Keratinocyte (primary cell): ENCODE measurements at regions not wholly inside any gene's neighbourhood (a gene's known extent, or its start where the extent isn't known, plus 50 kb on each side); places are given as distances from the start of the nearest gene placed in this dataset.

Source experiments
- DNase-seq: peaks from one replicate; pipeline ENCODE4 v3.0.0-alpha.2; 2011; ENCODE audit warnings: low read depth, missing footprints, low spot score
- FAIRE-seq: peaks from 2 replicates; lab custom pipeline; 2011; peaks lifted over from hg19 to GRCh38; lab: Jason Lieb, UNC
- H2AFZ ChIP-seq: 2 replicates; pipeline ENCODE4 v1.6.0; 2012; ENCODE audit warnings: low read length, control low read depth, inconsistent platforms; ENCODE audit not compliant: control insufficient read depth
- H3K27ac ChIP-seq: 2 replicates; pipeline ENCODE4 v1.5.1; 2011; ENCODE audit warnings: low read length; ENCODE audit not compliant: control insufficient read depth, insufficient read depth
- H3K27me3 ChIP-seq: 3 replicates; pipeline ENCODE4 v1.6.0; 2011; ENCODE audit warnings: low read length; ENCODE audit not compliant: control insufficient read depth, insufficient read depth; ENCODE audit errors: extremely low read depth
- H3K36me3 ChIP-seq, 2 experiments: 2 replicates in 1 of 2; 3 replicates in 1 of 2; pipeline ENCODE4 v1.5.1; 2011; ENCODE audit warnings: low read length in 2 of 2, mild to moderate bottlenecking in 1 of 2; ENCODE audit not compliant: control insufficient read depth in 2 of 2, insufficient read depth in 2 of 2; ENCODE audit errors: extremely low read depth in 1 of 2
- H3K4me1 ChIP-seq: 3 replicates; pipeline ENCODE4 v1.5.1; 2011; ENCODE audit warnings: low read length; ENCODE audit not compliant: control insufficient read depth, insufficient read depth; ENCODE audit errors: extremely low read depth
- H3K4me2 ChIP-seq: 3 replicates; pipeline ENCODE4 v1.6.0; 2011; ENCODE audit warnings: low read depth, low read length; ENCODE audit not compliant: control insufficient read depth, insufficient read depth; ENCODE audit errors: extremely low read depth
- H3K4me3 ChIP-seq, 3 experiments: fragments of 200-600 bp in 1 of 3; sonication (generic) in 1 of 3; 2 replicates in 2 of 3; 3 replicates in 1 of 3; pipeline ENCODE4 v1.5.1; 2011 to 2016; ENCODE audit warnings: low read length in 3 of 3, mild to moderate bottlenecking in 3 of 3, control low read depth in 2 of 3, inconsistent platforms in 1 of 3, low read depth in 1 of 3, mixed read lengths in 1 of 3, mixed run types in 1 of 3, moderate library complexity in 1 of 3; ENCODE audit not compliant: control insufficient read depth in 2 of 3, insufficient read depth in 2 of 3; ENCODE audit errors: extremely low read depth in 1 of 3
- H3K79me2 ChIP-seq: 2 replicates; pipeline ENCODE4 v1.6.0; 2012; ENCODE audit warnings: low read length; ENCODE audit not compliant: control insufficient read depth, insufficient read depth
- H3K9ac ChIP-seq: 3 replicates; pipeline ENCODE4 v1.6.0; 2011; ENCODE audit warnings: low read length; ENCODE audit not compliant: control insufficient read depth, insufficient read depth; ENCODE audit errors: extremely low read depth
- H3K9me1 ChIP-seq: 3 replicates; pipeline ENCODE4 v1.6.0; 2011; ENCODE audit warnings: low read length; ENCODE audit not compliant: control insufficient read depth, insufficient read depth; ENCODE audit errors: extremely low read depth
- H3K9me3 ChIP-seq: 2 replicates; pipeline ENCODE4 v1.5.1; 2012; ENCODE audit warnings: low read depth, low read length; ENCODE audit not compliant: control insufficient read depth
- H4K20me1 ChIP-seq: 3 replicates; pipeline ENCODE4 v1.6.0; 2011; ENCODE audit warnings: low read length; ENCODE audit not compliant: control insufficient read depth, insufficient read depth; ENCODE audit errors: extremely low read depth
- CTCF ChIP-seq, 3 experiments: IDR thresholded peaks in 1 of 3; conservative IDR thresholded peaks in 1 of 3; optimal IDR thresholded peaks in 1 of 3; 2 replicates in 2 of 3; 3 replicates in 1 of 3; pipeline versions ENCODE3 to v1.5.1; 2011; ENCODE audit warnings: low read length in 3 of 3, mild to moderate bottlenecking in 3 of 3, moderate library complexity in 2 of 3, control low read depth in 1 of 3, inconsistent platforms in 1 of 3; ENCODE audit not compliant: insufficient read depth in 2 of 3; ENCODE audit errors: extremely low read depth in 1 of 3
- EZH2 ChIP-seq: IDR thresholded peaks from one replicate; pipeline ENCODE4 v1.6.1; 2012; ENCODE audit warnings: inconsistent platforms, mild to moderate bottlenecking, low read length, moderate library complexity
- dilution Hi-C: fragments of 300-500 bp; cut with MboI; formaldehyde crosslinking; loops from one replicate; pipeline ENCODE4 v1.7.0; 2020; ENCODE audit warnings: low sequenced_read_pairs; ENCODE audit not compliant: extremely low pct_ligation_motif_present

GRCh38 chr21:15367061-15367626, 302.3 kb upstream of the NRIP1 start:
- Histone ChIP-seq H3K4me2 (no peak overlapping the region), H3K9ac (no peak overlapping the region), H3K27me3 (no peaks in the 10 kb centered on the region), H3K79me2 (no peaks in the 10 kb centered on the region), H3K36me3 (no peaks in the 10 kb centered on the region), H3K4me3 (no peak overlapping the region), H2AFZ (no peak overlapping the region), H3K9me3 (peaks cover 3% of the 10 kb centered on the region), H3K27ac (no peak overlapping the region), H3K4me1 (no peaks in the 10 kb centered on the region), H4K20me1 (no peaks in the 10 kb centered on the region), H3K9me1 (no peaks in the 10 kb centered on the region)
- DNase-seq (no peak), FAIRE-seq (no peak)
- dilution Hi-C loops, result no loop called here
- TF ChIP-seq CTCF (optimal IDR thresholded peaks at IDR 0.05 in 1 of 3, IDR thresholded peaks at IDR 0.05 in 1 of 3, conservative IDR thresholded peaks at IDR 0.05 in 1 of 3; ENCODE audit: extremely low read depth in 1 of 3, insufficient read depth in 2 of 3, low read length in 3 of 3) (no peak), EZH2 (no peak)

GRCh38 chr21:15370462-15370975, 305.7 kb upstream of the NRIP1 start:
- no peak for TF ChIP-seq EZH2
- no peak for TF ChIP-seq CTCF (optimal IDR thresholded peaks at IDR 0.05 in 1 of 3, IDR thresholded peaks at IDR 0.05 in 1 of 3, conservative IDR thresholded peaks at IDR 0.05 in 1 of 3; ENCODE audit: extremely low read depth in 1 of 3, insufficient read depth in 2 of 3, low read length in 3 of 3)
- dilution Hi-C loops, result no loop called here
- no peak overlapping the region for H3K27ac ChIP-seq

More at GRCh38 chr21:15370462-15370975, 305.7 kb upstream of the NRIP1 start:
- H3K9me1 ChIP-seq, result no peaks in the 10 kb centered on the region
- no peak overlapping the region for H3K4me2 ChIP-seq
- DNase-seq, result no peak
- no peaks in the 10 kb centered on the region for H4K20me1 ChIP-seq
- peaks cover 3% of the 10 kb centered on the region for H3K9me3 ChIP-seq
- no peak for FAIRE-seq
- H2AFZ ChIP-seq, result no peak overlapping the region
- H3K27me3 ChIP-seq, result no peaks in the 10 kb centered on the region
- H3K4me3 ChIP-seq, result no peak overlapping the region
- H3K79me2 ChIP-seq, result no peaks in the 10 kb centered on the region
- no peak overlapping the region for H3K9ac ChIP-seq
- no peaks in the 10 kb centered on the region for H3K36me3 ChIP-seq
- H3K4me1 ChIP-seq, result no peaks in the 10 kb centered on the region
